H9 (cell line): ENCODE measurements at regions not wholly inside any gene's neighbourhood (a gene's known extent, or its start where the extent isn't known, plus 50 kb on each side); places are given as distances from the start of the nearest gene placed in this dataset.

Experiments
- DNase-seq: peaks from one replicate; pipeline ENCODE4 v3.0.0-alpha.2; 2017
- H2AFZ ChIP-seq: one replicate; pipeline ENCODE4 v1.6.1; 2013; ENCODE audit warnings: mild to moderate bottlenecking, low read length, control low read depth, moderate library complexity
- H2AK5ac ChIP-seq: 2 replicates; pipeline ENCODE4 v1.6.1; 2013; ENCODE audit warnings: low read length, control low read depth, mixed read lengths; ENCODE audit not compliant: insufficient read length
- H2BK120ac ChIP-seq: one replicate; pipeline ENCODE4 v1.6.1; 2013; ENCODE audit warnings: low read depth, mild to moderate bottlenecking, low read length, control low read depth, inconsistent platforms; ENCODE audit not compliant: poor library complexity, severe bottlenecking
- H2BK12ac ChIP-seq: 2 replicates; pipeline ENCODE4 v1.6.1; 2013; ENCODE audit warnings: low read length, control low read depth, mixed read lengths, low read depth; ENCODE audit not compliant: insufficient read length
- H2BK15ac ChIP-seq: 2 replicates; pipeline ENCODE4 v1.6.1; 2013; ENCODE audit warnings: low read depth, low read length, control low read depth
- H2BK20ac ChIP-seq: one replicate; pipeline ENCODE4 v1.6.1; 2013; ENCODE audit warnings: low read depth, mild to moderate bottlenecking, low read length, control low read depth, inconsistent platforms; ENCODE audit not compliant: poor library complexity, severe bottlenecking
- H2BK5ac ChIP-seq: 2 replicates; pipeline ENCODE4 v1.6.1; 2013; ENCODE audit warnings: low read length, control low read depth, mixed read lengths; ENCODE audit not compliant: insufficient read length
- H3K14ac ChIP-seq: 2 replicates; pipeline ENCODE4 v1.6.1; 2013; ENCODE audit warnings: low read length, control low read depth; ENCODE audit not compliant: insufficient read depth
- H3K18ac ChIP-seq: 2 replicates; pipeline ENCODE4 v1.6.1; 2013; ENCODE audit warnings: low read depth, mild to moderate bottlenecking, mixed read lengths, low read length, control low read depth; ENCODE audit not compliant: insufficient read length
- H3K23ac ChIP-seq: 2 replicates; pipeline ENCODE4 v1.6.1; 2013; ENCODE audit warnings: low read length, control low read depth, mixed read lengths, low read depth; ENCODE audit not compliant: insufficient read length
- H3K23me2 ChIP-seq: 2 replicates; pipeline ENCODE4 v1.6.1; 2013; ENCODE audit warnings: low read depth, mild to moderate bottlenecking, mixed read lengths, low read length, control low read depth; ENCODE audit not compliant: insufficient read length, poor library complexity, severe bottlenecking
- H3K27ac ChIP-seq: 2 replicates; pipeline ENCODE4 v1.5.1; 2013; ENCODE audit warnings: low read length, control low read depth, mixed read lengths, low read depth; ENCODE audit not compliant: insufficient read length
- H3K27me3 ChIP-seq: 2 replicates; pipeline ENCODE4 v1.6.1; 2013; ENCODE audit warnings: low read length, control low read depth, inconsistent platforms; ENCODE audit not compliant: insufficient read depth
- H3K4ac ChIP-seq: 2 replicates; pipeline ENCODE4 v1.6.1; 2013; ENCODE audit warnings: low read depth, mild to moderate bottlenecking, control low read depth, inconsistent platforms, low read length, moderate library complexity
- H3K4me1 ChIP-seq: 2 replicates; pipeline ENCODE4 v1.6.1; 2013; ENCODE audit warnings: low read length, control low read depth, inconsistent platforms; ENCODE audit not compliant: insufficient read depth
- H3K4me2 ChIP-seq: 2 replicates; pipeline ENCODE4 v1.6.1; 2013; ENCODE audit warnings: low read length, control low read depth, mixed read lengths; ENCODE audit not compliant: insufficient read length, insufficient read depth
- H3K56ac ChIP-seq: 2 replicates; pipeline ENCODE4 v1.6.1; 2013; ENCODE audit warnings: low read depth, mild to moderate bottlenecking, mixed read lengths, low read length, control low read depth; ENCODE audit not compliant: insufficient read length
- H3K79me1 ChIP-seq: 2 replicates; pipeline ENCODE4 v1.6.1; 2013; ENCODE audit warnings: low read depth, mild to moderate bottlenecking, moderate library complexity, low read length, control low read depth, inconsistent platforms; ENCODE audit not compliant: insufficient read depth, poor library complexity, severe bottlenecking
- H3K79me2 ChIP-seq: 2 replicates; pipeline ENCODE4 v1.6.1; 2013; ENCODE audit warnings: low read length, control low read depth, inconsistent platforms; ENCODE audit not compliant: insufficient read depth
- H3K9ac ChIP-seq: 2 replicates; pipeline ENCODE4 v1.6.1; 2013; ENCODE audit warnings: low read length, control low read depth, mixed read lengths; ENCODE audit not compliant: insufficient read length; ENCODE audit errors: extremely low read depth
- H3K9me3 ChIP-seq: one replicate; pipeline ENCODE4 v1.6.1; 2013; ENCODE audit warnings: low read depth, low read length, inconsistent platforms; ENCODE audit not compliant: control insufficient read depth
- H3T11ph ChIP-seq: one replicate; pipeline ENCODE4 v1.6.1; 2013; ENCODE audit warnings: mild to moderate bottlenecking, low read length, control low read depth, inconsistent platforms
- H4K20me1 ChIP-seq: one replicate; pipeline ENCODE4 v1.6.1; 2013; ENCODE audit not compliant: control insufficient read depth, insufficient read length, insufficient read depth
- H4K5ac ChIP-seq: 2 replicates; pipeline ENCODE4 v1.6.1; 2013; ENCODE audit warnings: low read depth, mild to moderate bottlenecking, mixed read lengths, low read length, control low read depth; ENCODE audit not compliant: insufficient read length
- H4K8ac ChIP-seq: replicated peaks from 2 replicates; pipeline ENCODE4 v1.6.1; 2013; ENCODE audit warnings: low read length, control low read depth, mixed read lengths, low read depth; ENCODE audit not compliant: insufficient read length
- H4K91ac ChIP-seq: 2 replicates; pipeline ENCODE4 v1.6.1; 2013; ENCODE audit warnings: low read depth, mild to moderate bottlenecking, moderate library complexity, mixed read lengths, low read length, control low read depth; ENCODE audit not compliant: insufficient read length
- H3K27ac Mint-ChIP-seq, 3 experiments: 2 replicates in 2 of 3; 3 replicates in 1 of 3; pipeline ENCODE4 v1.8.0; 2020 to 2021; ENCODE audit warnings: mixed read lengths in 3 of 3, mild to moderate bottlenecking in 1 of 3, moderate library complexity in 1 of 3
- H3K27me3 Mint-ChIP-seq: 2 replicates; pipeline ENCODE4 v1.8.0; 2021; ENCODE audit warnings: low read depth, mild to moderate bottlenecking, moderate library complexity, mixed read lengths
- H3K36me3 Mint-ChIP-seq, 3 experiments: 2 replicates in 2 of 3; 3 replicates in 1 of 3; pipeline ENCODE4 v1.8.0; 2020 to 2021; ENCODE audit warnings: low read depth in 3 of 3, mixed read lengths in 3 of 3; ENCODE audit not compliant: insufficient read depth in 1 of 3
- H3K4me1 Mint-ChIP-seq, 2 experiments: 2 replicates each; pipeline ENCODE4 v1.8.0; 2020; ENCODE audit warnings: mixed read lengths in 2 of 2
- H3K4me3 Mint-ChIP-seq, 2 experiments: 2 replicates in 1 of 2; 3 replicates in 1 of 2; pipeline ENCODE4 v1.8.0; 2020 to 2021; ENCODE audit warnings: mild to moderate bottlenecking in 2 of 2, mixed read lengths in 2 of 2, moderate library complexity in 1 of 2
- H3K9me3 Mint-ChIP-seq, 2 experiments: 2 replicates in 1 of 2; 3 replicates in 1 of 2; pipeline ENCODE4 v1.8.0; 2020; ENCODE audit warnings: mild to moderate bottlenecking in 2 of 2, mixed read lengths in 2 of 2, moderate library complexity in 1 of 2
- CTCF ChIP-seq: fragments of 200-600 bp; sonication (generic); conservative IDR thresholded peaks from 3 replicates; pipeline ENCODE4 v1.8.0; 2021; ENCODE audit warnings: antibody characterized with exemption, mild to moderate bottlenecking

GRCh38 chr2:47964277-47964676, 58.0 kb upstream of the FBXO11 start:
- no peaks in the 10 kb centered on the region for H3K79me2 ChIP-seq
- no peak overlapping the region for H3K9ac ChIP-seq
- H3T11ph ChIP-seq: no peak overlapping the region
- H3K36me3 Mint-ChIP-seq: no peaks in the 10 kb centered on the region; a peak in 1 of 7 replicates
- no peak overlapping the region for H3K18ac ChIP-seq
- H2BK15ac ChIP-seq: no peak overlapping the region
- H4K5ac ChIP-seq: no peak overlapping the region
- H2AFZ ChIP-seq: no peak overlapping the region
- H4K91ac ChIP-seq: no peak overlapping the region
- H3K23me2 ChIP-seq: no peaks in the 10 kb centered on the region
- H3K4me3 Mint-ChIP-seq: no peak overlapping the region
- H3K4ac ChIP-seq: no peak overlapping the region
- H3K79me1 ChIP-seq: no peaks in the 10 kb centered on the region
- no peak overlapping the region; a peak in 1 of 7 replicates for H3K27ac Mint-ChIP-seq
- DNase-seq: no peak
- no peaks in the 10 kb centered on the region for H3K27me3 ChIP-seq
- no peak overlapping the region for H2AK5ac ChIP-seq
- no peak overlapping the region for H2BK12ac ChIP-seq
- H3K9me3 ChIP-seq: no peaks in the 10 kb centered on the region
- no peak overlapping the region for H3K23ac ChIP-seq
- TF ChIP-seq CTCF: no peak
- H3K4me1 ChIP-seq: no peaks in the 10 kb centered on the region; the same call in 1 of the 2 replicates
- no peaks in the 10 kb centered on the region for H4K20me1 ChIP-seq
- no peak overlapping the region for H4K8ac ChIP-seq
- no peak overlapping the region for H2BK120ac ChIP-seq
- H3K27me3 Mint-ChIP-seq: peaks cover 4% of the 10 kb centered on the region
- no peak overlapping the region for H2BK20ac ChIP-seq
- H3K9me3 Mint-ChIP-seq: no peaks in the 10 kb centered on the region
- H3K56ac ChIP-seq: no peak overlapping the region
- peaks cover 3 to 10% of the 10 kb centered on the region in 2 experiments; a peak in 1 of 4 replicates for H3K4me1 Mint-ChIP-seq
- H3K27ac ChIP-seq: no peak overlapping the region
- H3K14ac ChIP-seq: no peak overlapping the region
- no peak overlapping the region for H2BK5ac ChIP-seq
- H3K4me2 ChIP-seq: no peak overlapping the region
